Calu3 (cell line): ENCODE measurements at regions not wholly inside any gene's neighbourhood (a gene's known extent, or its start where the extent isn't known, plus 50 kb on each side); places are given as distances from the start of the nearest gene placed in this dataset.

Experiments
- BruUV-seq: library from RNA; stranded (reverse); fragments of 400-500 nt; replicated peaks from 2 replicates; lab custom pipeline; 2021; lab: Mats Ljungman, UMichigan
- CTCF ChIA-PET: fragments of 300-600 bp; sonication (Branson Sonifier 250); formaldehyde crosslinking; loops from one replicate; lab custom pipeline; 2022; ENCODE audit warnings: antibody characterized with exemption; lab: Charles Lee
- DNase-seq: peaks from one replicate; pipeline ENCODE4 v3.0.0; 2022
- H3K27ac Mint-ChIP-seq: one replicate; pipeline ENCODE4 v1.8.0; 2022; ENCODE audit warnings: mixed read lengths; ENCODE audit not compliant: unreplicated experiment
- H3K27me3 Mint-ChIP-seq: one replicate; pipeline ENCODE4 v1.8.0; 2022; ENCODE audit warnings: mixed read lengths; ENCODE audit not compliant: unreplicated experiment
- H3K36me3 Mint-ChIP-seq: one replicate; pipeline ENCODE4 v1.8.0; 2022; ENCODE audit warnings: mild to moderate bottlenecking, moderate library complexity, mixed read lengths; ENCODE audit not compliant: insufficient read depth, unreplicated experiment
- H3K4me1 Mint-ChIP-seq: one replicate; pipeline ENCODE4 v1.8.0; 2022; ENCODE audit warnings: mild to moderate bottlenecking, low read depth, mixed read lengths; ENCODE audit not compliant: unreplicated experiment
- H3K4me3 Mint-ChIP-seq: one replicate; pipeline ENCODE4 v1.8.0; 2022; ENCODE audit warnings: mild to moderate bottlenecking, low read depth, moderate library complexity, mixed read lengths; ENCODE audit not compliant: unreplicated experiment
- H3K9me3 Mint-ChIP-seq: one replicate; pipeline ENCODE4 v1.8.0; 2022; ENCODE audit warnings: low read depth, mixed read lengths; ENCODE audit not compliant: unreplicated experiment
- intact Hi-C: fragments of 100-400 bp; cut with micrococcal nuclease; formaldehyde crosslinking; loops from one replicate; pipeline ENCODE4 v1.10.0; 2022; ENCODE audit not compliant: unreplicated experiment
- TF ChIP-seq, protein P1 (sequence below): fragments of 200-600 bp; IDR thresholded peaks from one replicate; pipeline ENCODE4 v1.8.0; 2022; ENCODE audit warnings: antibody characterized with exemption; ENCODE audit not compliant: unreplicated experiment

DNA sequence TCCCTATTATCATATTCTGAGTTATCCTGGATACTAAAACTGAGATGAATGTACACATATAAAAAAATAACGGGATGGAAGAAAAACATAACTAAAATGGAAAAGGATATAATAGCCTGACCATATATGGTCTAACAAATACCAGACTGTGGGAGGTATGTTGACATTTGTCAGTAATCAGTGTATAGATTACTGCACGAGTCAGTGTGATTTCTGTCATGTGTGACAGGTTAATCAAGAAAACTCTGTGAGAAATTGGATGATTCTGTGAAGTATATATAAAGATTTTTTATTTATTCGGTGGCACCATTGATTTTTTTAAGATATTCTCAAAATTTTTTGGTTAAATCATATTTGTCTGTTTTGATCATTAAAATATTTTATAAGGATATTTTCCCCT lies 547.3 kb upstream of the B3GALT2 start:
- DNase-seq: no peak
- H3K4me3 Mint-ChIP-seq: no peak overlapping the region
- TF ChIP-seq, protein P1, sequence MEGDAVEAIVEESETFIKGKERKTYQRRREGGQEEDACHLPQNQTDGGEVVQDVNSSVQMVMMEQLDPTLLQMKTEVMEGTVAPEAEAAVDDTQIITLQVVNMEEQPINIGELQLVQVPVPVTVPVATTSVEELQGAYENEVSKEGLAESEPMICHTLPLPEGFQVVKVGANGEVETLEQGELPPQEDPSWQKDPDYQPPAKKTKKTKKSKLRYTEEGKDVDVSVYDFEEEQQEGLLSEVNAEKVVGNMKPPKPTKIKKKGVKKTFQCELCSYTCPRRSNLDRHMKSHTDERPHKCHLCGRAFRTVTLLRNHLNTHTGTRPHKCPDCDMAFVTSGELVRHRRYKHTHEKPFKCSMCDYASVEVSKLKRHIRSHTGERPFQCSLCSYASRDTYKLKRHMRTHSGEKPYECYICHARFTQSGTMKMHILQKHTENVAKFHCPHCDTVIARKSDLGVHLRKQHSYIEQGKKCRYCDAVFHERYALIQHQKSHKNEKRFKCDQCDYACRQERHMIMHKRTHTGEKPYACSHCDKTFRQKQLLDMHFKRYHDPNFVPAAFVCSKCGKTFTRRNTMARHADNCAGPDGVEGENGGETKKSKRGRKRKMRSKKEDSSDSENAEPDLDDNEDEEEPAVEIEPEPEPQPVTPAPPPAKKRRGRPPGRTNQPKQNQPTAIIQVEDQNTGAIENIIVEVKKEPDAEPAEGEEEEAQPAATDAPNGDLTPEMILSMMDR: no peak
- no peak overlapping the region for H3K27ac Mint-ChIP-seq
- no peaks in the 10 kb centered on the region for H3K4me1 Mint-ChIP-seq
- H3K36me3 Mint-ChIP-seq: no peaks in the 10 kb centered on the region
- H3K27me3 Mint-ChIP-seq: no peaks in the 10 kb centered on the region
- CTCF ChIA-PET: no interaction called here
- intact Hi-C loops: no loop called here
- no peaks in the 10 kb centered on the region for H3K9me3 Mint-ChIP-seq
- BruUV-seq: no TSS peak

DNA sequence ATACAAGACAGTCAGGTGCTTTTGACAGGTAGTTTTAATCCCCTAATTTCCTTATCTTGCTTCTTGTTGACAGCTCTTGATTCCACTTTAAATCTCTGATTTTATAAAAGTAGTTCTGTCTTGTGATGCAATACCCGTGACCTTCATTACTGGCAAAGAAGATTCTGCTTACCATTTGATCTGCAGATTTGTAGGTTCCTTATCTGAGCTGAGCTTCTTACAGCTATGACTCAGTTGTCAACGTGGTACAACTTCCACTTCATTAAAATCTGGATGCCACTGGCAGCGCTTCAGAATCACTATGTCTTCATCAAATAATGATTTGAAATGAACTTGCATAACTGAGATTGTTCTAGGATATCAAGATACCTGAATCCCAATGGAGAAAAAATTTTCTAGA lies 543.6 kb upstream of the B3GALT2 start:
- Mint-ChIP-seq H3K27ac (no peak overlapping the region), H3K27me3 (no peaks in the 10 kb centered on the region), H3K9me3 (no peaks in the 10 kb centered on the region), H3K4me1 (no peaks in the 10 kb centered on the region), H3K4me3 (no peak overlapping the region), H3K36me3 (no peaks in the 10 kb centered on the region)
- TF ChIP-seq, protein P1: no peak
- CTCF ChIA-PET: no interaction called here
- no peak for DNase-seq
- intact Hi-C loops: no loop called here
- BruUV-seq: no TSS peak

DNA sequence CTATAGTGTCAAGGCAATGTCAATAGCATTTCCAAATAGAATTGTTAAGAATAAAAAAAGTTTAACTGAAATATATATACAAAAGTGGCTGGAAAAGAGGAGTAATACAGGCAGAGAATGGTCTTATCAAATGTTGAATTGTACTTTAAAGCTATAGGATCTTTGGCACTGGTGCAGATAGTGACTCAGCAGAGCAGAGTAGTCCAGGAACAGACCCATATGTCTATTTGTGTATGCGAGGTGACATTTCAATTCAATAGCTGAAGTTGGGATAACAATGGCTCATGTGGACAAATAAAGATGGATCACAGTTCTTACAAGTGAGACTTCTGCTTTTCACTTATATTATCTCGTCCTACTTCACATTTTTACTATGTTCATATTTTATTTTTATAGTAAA lies 543.0 kb upstream of the B3GALT2 start:
- DNase-seq: no peak
- Mint-ChIP-seq H3K4me1 (no peaks in the 10 kb centered on the region), H3K27me3 (no peaks in the 10 kb centered on the region), H3K4me3 (no peak overlapping the region), H3K9me3 (no peaks in the 10 kb centered on the region), H3K36me3 (no peaks in the 10 kb centered on the region), H3K27ac (no peak overlapping the region)
- BruUV-seq: no TSS peak
- intact Hi-C loops: no loop called here
- TF ChIP-seq, protein P1: no peak
- CTCF ChIA-PET: no interaction called here

DNA sequence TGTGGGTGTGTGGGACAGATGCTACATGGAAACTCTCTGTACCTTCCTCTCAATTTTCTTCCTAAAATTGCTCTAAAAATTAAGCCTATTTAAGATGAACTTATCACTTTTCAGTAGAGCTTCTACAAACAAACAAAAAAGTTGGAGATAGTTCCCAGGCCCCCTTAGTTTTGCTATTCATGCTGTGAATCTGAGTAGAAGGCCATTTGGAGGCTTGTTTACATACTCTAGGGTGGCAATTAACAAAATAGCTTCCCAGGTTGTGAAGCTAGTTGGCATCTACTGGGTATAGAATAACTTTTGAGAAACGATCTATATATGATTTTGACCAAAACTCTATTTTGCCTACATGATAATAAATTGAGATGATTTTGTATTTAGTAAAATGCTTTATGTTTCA lies 541.4 kb upstream of the B3GALT2 start:
- Mint-ChIP-seq H3K27ac (no peak overlapping the region), H3K27me3 (no peaks in the 10 kb centered on the region), H3K9me3 (no peaks in the 10 kb centered on the region), H3K4me1 (no peaks in the 10 kb centered on the region), H3K4me3 (no peak overlapping the region), H3K36me3 (no peaks in the 10 kb centered on the region)
- intact Hi-C loops: no loop called here
- DNase-seq: no peak
- BruUV-seq: no TSS peak
- TF ChIP-seq, protein P1: no peak
- CTCF ChIA-PET: interaction anchor here (1.4 kb wide), 1 partner anchor 10 kb away, joined by 3 read pairs; no protein-coding TSS in a partner anchor
